GM21515 (cell line): ENCODE measurements at regions not wholly inside any gene's neighbourhood (a gene's known extent, or its start where the extent isn't known, plus 50 kb on each side); places are given as distances from the start of the nearest gene placed in this dataset.

Source experiments
- ATAC-seq: cut with Tn5 transposase; IDR thresholded peaks from one replicate; pipeline ENCODE4 v1.9.1; 2021; ENCODE audit not compliant: unreplicated experiment

- no peak for ATAC-seq
Measured at GRCh38 chr6:101202867-101203374, 190.6 kb upstream of the GRIK2 start.

GRCh38 chr6:101203664-101204063 lies 189.8 kb upstream of the GRIK2 start:
- no peak for ATAC-seq

DNA sequence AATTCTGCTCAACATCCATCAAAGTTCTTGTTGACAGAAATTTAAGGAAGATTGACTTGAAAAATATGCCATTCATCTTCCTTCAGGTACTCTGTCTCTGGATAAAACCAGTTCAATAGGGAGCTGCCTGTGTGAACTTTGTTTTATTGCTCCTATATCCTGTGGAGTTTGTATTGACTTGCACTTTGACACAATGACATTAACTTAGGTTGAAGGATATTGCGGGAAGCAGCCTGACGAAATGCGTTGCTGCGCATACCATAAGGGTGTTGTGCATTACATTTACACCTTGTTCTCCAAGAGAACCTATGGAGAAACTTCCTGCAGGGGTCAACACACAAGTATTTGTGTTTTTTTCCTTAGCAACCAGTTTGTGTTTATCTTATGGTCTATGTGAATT lies 185.4 kb upstream of the GRIK2 start:
- ATAC-seq: no peak

DNA sequence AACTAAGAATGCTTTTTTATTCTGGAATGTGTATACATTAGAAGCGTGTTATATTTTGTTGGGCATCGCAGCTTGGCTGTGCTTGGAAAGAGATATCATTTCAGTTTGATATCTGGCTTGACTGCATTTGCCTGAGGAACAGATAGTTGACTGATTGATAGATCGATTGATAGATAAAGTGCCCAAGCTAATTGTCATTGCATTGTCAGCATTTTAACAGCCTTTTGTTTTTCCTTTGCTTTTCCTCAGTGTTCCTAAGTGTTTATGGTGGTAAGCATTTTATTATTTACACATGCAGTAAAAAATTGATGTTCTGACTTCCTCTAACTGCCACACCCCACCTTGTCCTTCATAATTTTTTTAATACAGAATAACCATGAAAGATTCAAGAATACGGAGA lies 180.9 kb upstream of the GRIK2 start:
- no peak for ATAC-seq

GRCh38 chr6:101222007-101222406 lies 171.5 kb upstream of the GRIK2 start:
- ATAC-seq: no peak

- ATAC-seq: no peak
Measured at GRCh38 chr6:101224751-101225150, 168.8 kb upstream of the GRIK2 start.

DNA sequence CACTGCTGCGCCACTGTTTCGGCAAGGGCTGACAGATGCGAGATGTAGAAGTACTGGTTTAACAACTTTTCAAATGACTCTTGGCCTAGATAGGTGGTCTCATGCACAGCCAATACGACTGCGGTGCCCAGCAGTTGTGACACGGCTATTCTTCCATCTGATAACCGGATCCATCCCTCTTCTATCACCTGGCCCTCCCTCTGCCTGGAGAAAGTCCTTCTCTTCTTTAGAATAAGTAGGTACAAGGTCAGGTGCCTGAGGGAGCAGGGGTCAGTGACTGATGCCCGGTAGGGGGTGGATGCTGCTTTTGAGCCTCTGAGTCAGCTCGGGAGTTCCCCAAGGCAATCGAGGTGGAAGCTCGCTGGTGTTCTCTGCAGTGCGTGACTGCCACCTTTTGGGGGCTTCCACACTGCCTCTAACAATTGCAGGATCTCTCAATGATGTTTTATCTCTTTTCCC lies 166.8 kb upstream of the GRIK2 start:
- ATAC-seq: no peak

DNA sequence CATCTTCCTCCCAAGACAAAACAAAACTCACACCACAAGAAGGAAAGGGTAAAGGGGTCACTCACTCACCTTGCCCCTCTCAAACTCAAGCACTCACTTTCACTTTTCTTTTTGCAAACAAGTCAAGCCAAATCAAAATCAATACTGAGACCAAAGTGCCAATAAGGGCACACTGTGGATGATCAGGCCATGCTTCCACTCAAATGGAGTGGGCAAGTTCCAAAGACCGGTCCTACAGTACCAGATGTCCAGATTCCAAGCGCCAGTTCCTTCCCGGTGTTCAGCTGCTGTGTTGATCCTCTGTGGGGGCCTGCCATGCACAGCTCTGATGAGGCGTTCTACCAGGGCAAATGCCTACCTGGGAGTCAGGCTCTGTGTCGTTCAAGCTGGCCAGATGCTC lies 162.6 kb upstream of the GRIK2 start:
- ATAC-seq: no peak

DNA sequence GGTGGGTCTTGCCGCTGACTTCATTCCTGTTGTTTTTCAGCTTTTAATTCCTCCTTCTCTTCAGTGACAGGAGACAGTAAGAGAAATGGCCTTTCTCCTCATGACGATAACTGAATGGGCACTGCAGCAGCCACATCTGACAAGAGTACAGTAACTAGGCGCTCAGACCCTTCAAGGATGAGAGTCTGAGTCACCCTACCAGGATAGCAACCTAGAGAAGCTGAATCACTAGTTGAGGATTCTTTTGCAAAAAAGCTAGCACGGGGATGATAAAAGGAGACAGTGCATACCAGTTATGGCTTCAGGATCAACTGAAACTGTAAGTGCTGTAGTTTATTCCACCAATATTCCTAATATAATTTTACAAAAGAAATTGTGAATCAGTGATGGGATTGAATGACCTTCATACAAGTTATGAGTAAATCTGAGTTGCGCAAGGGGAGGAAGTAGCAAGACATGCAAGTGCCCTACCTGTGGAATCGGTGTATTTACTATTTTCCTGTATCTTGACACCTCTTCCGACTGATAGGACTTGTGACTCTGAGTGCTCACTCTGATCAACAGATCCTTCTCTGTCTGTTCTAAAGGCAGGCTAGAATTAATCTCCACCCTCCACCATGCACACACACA lies 161.8 kb upstream of the GRIK2 start:
- ATAC-seq: no peak

DNA sequence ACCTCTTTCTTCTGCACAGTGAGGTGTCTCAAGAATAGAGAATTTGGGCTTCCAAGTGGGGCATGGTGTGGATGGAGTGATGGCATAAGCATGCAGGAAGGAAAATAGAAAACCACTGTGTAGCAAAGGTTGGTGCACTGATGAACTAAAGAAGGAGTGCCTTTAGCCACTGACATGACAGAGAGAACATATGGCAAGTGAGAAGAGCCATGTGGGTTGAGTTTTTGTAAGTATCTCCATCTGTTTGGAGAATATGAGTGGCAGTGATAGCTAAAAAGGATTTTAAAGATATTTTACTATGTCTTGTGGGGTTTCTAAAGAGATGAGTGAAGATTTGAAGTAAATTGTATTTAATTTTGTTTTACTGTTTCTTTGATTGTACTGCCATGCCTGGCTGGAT lies 160.5 kb upstream of the GRIK2 start:
- no peak for ATAC-seq

- ATAC-seq: no peak
Measured at GRCh38 chr6:101236709-101237108, 156.8 kb upstream of the GRIK2 start.

DNA sequence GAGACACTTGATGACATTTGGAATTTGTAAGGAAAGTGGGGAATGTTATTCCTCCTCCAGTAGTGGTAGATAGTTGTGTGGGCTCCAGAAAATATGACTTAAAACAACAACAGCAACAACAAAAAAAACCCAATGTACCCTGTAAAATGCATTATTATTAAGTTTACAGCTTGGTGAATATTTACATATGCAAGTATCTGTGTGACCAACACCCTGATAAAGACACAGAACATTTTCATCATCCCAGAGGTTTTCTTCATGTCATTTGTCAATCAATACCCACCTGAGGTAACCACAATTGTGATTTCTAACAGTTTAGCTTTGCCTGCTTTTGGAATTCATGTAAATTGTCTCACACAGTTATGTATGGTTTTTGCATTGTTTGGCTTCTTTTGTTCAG lies 152.1 kb upstream of the GRIK2 start:
- no peak for ATAC-seq

GRCh38 chr6:101249470-101249869 lies 144.0 kb upstream of the GRIK2 start:
- ATAC-seq: no peak

DNA sequence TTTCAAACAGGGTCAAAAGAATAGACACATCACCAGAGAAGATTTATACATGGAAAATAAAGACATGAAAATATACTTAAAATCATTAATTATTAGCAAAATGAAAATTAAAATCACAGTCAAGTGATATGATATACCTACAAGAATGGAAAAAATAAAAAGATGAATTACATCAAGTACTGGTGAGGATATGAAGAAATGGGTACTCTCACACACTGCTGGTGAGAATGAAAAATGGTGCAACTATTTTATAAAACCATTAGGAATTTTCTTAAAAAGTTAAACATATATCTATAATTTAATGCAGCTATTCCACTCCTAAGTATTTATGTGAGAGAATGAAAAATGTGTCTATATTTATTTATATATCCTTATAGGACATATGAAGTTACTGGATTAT lies 136.3 kb upstream of the GRIK2 start:
- ATAC-seq: no peak

DNA sequence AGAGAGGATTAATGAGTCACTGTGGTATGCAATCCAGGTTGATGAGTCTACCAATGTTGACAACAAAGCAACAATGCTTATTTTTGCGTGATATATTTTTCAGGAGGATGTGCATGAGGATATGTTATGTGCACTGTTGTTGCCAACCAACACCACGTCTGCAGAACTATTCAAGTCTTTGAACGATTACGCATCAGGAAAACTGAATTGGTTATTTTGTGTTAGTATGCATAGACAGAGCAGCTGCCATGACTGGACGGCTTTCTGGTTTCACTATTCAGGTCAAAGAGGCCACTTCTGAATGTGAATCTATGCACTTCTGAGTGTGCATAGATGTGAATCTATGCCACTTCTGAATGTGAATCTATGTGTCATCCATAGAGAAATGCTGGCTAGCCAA lies 134.0 kb upstream of the GRIK2 start:
- ATAC-seq: no peak

- no peak for ATAC-seq
Measured at GRCh38 chr6:101263596-101263995, 129.9 kb upstream of the GRIK2 start.

DNA sequence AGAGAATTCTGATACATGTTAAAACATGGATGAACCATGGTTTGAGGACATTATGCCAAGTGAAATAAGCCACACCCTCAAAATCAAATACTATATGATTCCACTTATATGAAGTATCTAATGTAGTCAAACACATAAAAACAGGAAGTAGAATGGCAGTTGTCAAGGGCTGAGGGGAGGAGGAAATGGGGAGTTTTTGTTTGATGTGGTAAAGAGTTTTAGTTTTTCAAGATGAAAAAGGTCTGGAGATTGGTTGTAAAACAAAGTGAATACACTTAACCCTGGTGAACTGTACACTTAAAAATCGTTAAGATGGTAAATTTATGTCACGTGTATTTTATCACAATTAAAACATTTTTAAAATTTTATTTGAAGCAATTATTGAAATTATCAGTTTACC lies 127.4 kb upstream of the GRIK2 start:
- ATAC-seq: no peak

DNA sequence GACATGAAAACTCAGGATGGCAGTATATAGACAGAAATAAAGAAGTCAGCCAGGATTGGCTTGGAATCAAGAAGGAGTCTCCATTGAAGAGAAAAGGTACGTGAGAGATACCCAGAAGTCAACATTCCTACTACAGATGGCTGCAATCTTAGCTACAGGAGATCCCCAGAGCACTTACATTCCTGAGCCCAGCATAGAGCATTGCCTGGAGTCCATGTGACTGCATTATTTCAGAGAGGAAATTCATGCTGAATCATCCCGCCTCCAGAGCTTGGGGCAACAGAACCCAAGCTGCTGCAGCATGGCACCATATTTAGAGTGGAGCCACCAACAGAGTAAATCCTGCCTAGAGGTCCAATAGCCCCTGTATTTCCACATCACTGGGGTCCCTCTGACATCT lies 125.0 kb upstream of the GRIK2 start:
- ATAC-seq: no peak

DNA sequence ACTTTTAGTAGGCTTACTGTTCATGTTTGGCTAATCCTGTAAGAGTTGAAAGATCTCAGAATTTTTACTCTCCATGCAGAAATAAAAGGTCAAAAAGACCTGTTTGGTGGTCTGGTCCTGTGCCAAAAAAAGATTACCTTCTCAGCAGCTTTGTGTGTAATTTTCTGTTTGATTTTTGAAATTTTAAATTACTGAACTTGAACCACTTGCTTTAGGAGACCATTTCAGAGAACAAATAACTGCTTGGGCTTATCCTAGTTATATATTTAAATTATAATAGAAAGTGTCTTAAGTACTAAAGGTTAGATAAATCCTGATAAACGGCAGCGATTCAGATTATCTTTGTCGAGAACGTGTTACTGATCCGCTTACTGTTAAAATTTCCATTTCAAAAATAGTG lies 118.3 kb upstream of the GRIK2 start:
- no peak for ATAC-seq

- ATAC-seq: no peak
Measured at GRCh38 chr6:101276066-101276465, 117.4 kb upstream of the GRIK2 start.

DNA sequence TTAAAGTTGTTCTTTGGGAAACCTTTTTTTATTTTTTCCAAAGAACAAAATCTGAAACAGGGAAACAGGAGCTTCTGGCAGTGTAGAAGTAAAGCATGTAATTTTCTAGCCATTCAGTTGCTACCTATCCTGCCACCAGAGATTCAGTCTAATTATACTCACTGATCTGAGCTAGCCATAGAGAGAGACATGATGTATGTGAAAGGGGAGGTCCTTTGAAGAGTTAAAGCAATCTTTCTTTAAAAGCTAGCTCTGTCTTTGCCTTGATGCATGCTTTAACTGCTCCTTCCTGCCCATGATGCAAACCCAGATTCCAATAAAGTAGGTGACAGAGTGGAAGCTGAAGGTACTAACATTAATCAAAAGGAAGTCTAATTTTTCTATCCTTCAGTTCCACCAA lies 114.1 kb upstream of the GRIK2 start:
- no peak for ATAC-seq

GRCh38 chr6:101281266-101281665 lies 112.2 kb upstream of the GRIK2 start:
- no peak for ATAC-seq

DNA sequence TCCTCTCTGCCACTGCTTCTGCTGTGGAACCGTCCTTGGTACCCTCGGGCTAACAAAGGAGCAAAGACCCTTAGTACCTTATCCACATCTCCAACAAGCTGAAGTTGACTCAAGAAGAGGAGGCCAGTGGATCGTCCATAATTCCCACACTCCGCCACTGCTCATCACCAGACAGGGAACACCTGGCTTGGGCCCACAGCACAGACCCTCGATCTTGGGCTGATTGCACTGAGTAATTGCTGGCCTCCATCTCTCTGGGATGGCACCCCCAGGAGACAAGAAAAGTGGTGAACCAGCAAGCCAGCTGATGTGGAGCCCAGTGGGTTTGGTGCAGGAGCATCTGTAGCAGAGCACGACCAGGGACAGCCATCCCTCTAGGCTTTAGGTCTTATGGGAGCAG lies 109.4 kb upstream of the GRIK2 start:
- no peak for ATAC-seq
